ENCODE measurements at regions not wholly inside any gene's neighbourhood (a gene's known extent, or its start where the extent isn't known, plus 50 kb on each side); places are given as distances from the start of the nearest gene placed in this dataset.

DNA sequence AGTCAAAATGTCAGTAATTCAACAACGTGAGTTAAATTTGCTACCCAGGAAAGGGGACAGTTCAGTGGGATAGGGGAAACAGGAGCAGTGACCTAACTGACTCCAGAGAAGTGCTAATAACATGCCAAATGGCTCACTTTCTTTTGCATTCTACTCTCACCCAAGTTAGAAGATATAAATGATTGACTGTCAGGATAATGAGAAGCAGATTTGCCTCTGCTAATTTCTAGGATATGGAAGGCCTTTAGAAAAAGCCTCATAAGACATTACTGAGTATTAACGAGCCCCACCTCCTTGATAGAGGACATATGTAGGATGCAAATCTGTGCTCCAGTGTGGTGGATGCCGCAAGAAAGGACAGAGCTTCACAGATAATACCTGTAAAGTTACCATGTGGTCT lies 318.6 kb upstream of the NT5C1B start:
- H3K9me3 ChIP-seq (ENCODE audit: control insufficient read depth, low read length), result no peaks in the 10 kb centered on the region
- intact Hi-C loops (cut with DNase I), result no loop called here
- 81% methylated on average over 3 of the region's 3 CpGs for WGBS
- no peaks in the 10 kb centered on the region for H3K27me3 ChIP-seq (ENCODE audit: control insufficient read depth, insufficient read depth)
- no peaks in the 10 kb centered on the region for H3K4me1 ChIP-seq (ENCODE audit: control insufficient read depth, insufficient read depth, low read length)
- ATAC-seq (no peak), DNase-seq (no peak)
- no peak overlapping the region for H3K27ac ChIP-seq (ENCODE audit: low read length)
- no peak overlapping the region for H3K4me3 ChIP-seq (ENCODE audit: low read length)

DNA sequence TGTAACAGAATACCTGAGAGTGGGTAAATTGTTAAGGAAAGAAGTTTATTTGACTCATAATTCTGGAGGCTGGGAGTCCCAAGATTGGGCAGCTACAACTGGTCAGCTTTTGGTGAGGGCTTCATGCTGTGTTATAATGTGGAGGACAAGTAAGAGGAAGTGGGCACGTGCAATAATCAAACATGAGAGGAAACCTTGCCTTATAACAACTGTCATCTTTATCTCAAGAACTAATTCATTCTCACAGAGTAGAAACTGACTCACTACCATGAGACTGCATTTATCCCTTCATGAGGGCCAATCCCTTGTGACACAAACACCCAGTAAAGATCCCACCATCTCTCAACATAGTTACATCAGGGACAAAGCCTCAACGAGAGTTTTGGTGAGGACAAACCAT lies 318.1 kb upstream of the NT5C1B start:
- no peaks in the 10 kb centered on the region for H3K4me1 ChIP-seq (ENCODE audit: control insufficient read depth, insufficient read depth, low read length)
- no peak for ATAC-seq
- H3K27me3 ChIP-seq (ENCODE audit: control insufficient read depth, insufficient read depth), result no peaks in the 10 kb centered on the region
- DNase-seq, result no peak
- H3K27ac ChIP-seq (ENCODE audit: low read length), result no peak overlapping the region
- intact Hi-C loops (cut with DNase I), result no loop called here
- no peak overlapping the region for H3K4me3 ChIP-seq (ENCODE audit: low read length)
- WGBS, result 75% methylated on average over 2 of the region's 2 CpGs
- H3K9me3 ChIP-seq (ENCODE audit: control insufficient read depth, low read length), result no peaks in the 10 kb centered on the region

DNA sequence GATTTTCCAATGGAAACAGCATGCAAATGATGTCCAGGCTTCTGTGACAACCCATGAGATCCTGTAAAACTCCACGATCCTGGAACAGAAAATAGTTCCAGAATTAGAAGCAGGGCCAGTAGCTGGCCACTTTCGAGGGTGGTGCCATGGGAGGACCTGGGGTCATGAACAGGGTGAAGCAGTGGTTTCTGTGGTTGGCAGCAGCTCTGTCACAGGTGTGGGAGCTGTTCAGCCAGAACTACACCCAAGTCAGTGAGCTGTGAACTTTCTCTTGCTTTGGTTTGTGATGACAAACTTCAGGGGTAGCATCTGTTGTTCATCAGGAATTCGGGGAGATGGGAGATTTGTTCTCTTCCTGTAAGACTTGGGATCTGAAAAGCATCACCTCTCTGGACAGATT lies 314.4 kb upstream of the NT5C1B start:
- Histone ChIP-seq H3K4me3 (ENCODE audit: low read length) (no peak overlapping the region), H3K4me1 (ENCODE audit: control insufficient read depth, insufficient read depth, low read length) (peaks cover 6% of the 10 kb centered on the region), H3K27ac (ENCODE audit: low read length) (no peak overlapping the region), H3K27me3 (ENCODE audit: control insufficient read depth, insufficient read depth) (no peaks in the 10 kb centered on the region), H3K9me3 (ENCODE audit: control insufficient read depth, low read length) (no peaks in the 10 kb centered on the region)
- DNase-seq (no peak), ATAC-seq (no peak)
- WGBS, result 78% methylated on average over 3 of the region's 3 CpGs
- intact Hi-C loops (cut with DNase I), result no loop called here

DNA sequence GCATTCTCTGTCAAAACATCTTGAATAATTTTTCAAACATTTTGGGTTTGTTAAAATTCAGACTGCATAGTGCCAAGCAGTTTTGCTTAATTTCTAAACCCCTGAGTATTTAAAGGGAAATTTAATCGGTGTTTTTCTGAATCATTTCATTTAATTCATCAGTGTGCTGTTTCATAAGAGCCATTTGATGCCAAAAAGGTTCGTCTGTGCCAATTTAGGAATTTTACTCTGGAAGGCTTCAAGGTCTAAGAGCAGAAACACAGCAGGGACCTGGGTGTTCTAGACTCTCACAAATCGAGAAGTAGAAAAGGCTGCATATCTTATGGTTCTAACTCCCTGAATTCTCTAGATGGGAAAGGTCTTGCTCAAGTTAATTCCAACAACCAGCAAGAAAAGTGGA lies 311.9 kb upstream of the NT5C1B start:
- no peaks in the 10 kb centered on the region for H3K9me3 ChIP-seq (ENCODE audit: control insufficient read depth, low read length)
- no peak overlapping the region for H3K27ac ChIP-seq (ENCODE audit: low read length)
- intact Hi-C loops (cut with DNase I), result no loop called here
- peak; percentile 55 to 68 for ATAC-seq
- H3K4me3 ChIP-seq (ENCODE audit: low read length), result no peak overlapping the region
- 45% methylated on average over 3 of the region's 3 CpGs for WGBS
- DNase-seq, result no peak
- peaks cover 6% of the 10 kb centered on the region for H3K4me1 ChIP-seq (ENCODE audit: control insufficient read depth, insufficient read depth, low read length)
- no peaks in the 10 kb centered on the region for H3K27me3 ChIP-seq (ENCODE audit: control insufficient read depth, insufficient read depth)

DNA sequence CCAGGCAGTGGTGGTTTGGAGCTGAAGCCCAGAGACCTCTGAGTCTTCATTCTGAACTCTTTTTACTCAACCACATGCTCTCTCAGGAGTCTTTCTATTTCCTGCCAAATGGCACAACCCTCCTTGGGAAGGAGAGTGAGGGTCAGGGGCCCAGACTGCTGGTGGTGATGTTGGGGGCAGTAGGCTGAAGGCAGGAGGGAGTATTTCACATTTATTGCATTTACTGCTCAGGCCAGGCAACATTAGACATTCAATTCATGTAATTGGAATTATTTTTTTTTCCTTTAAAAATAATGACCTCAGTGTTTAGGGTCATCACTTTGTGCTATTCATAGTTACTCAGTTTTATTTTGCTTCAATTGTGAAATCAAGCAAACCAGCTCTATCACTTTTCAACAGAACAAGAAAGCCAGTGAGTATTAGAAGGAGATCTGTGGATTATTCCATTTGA lies 311.3 kb upstream of the NT5C1B start:
- DNase-seq (peak in 1 of 3 donors; percentile 49), ATAC-seq (peak; percentile 56 to 68)
- Histone ChIP-seq H3K4me1 (ENCODE audit: control insufficient read depth, insufficient read depth, low read length) (peaks cover 6% of the 10 kb centered on the region), H3K27ac (ENCODE audit: low read length) (peak overlapping the region; percentile 83), H3K9me3 (ENCODE audit: control insufficient read depth, low read length) (no peaks in the 10 kb centered on the region), H3K27me3 (ENCODE audit: control insufficient read depth, insufficient read depth) (no peaks in the 10 kb centered on the region), H3K4me3 (ENCODE audit: low read length) (no peak overlapping the region)
- intact Hi-C loops (cut with DNase I), result no loop called here

DNA sequence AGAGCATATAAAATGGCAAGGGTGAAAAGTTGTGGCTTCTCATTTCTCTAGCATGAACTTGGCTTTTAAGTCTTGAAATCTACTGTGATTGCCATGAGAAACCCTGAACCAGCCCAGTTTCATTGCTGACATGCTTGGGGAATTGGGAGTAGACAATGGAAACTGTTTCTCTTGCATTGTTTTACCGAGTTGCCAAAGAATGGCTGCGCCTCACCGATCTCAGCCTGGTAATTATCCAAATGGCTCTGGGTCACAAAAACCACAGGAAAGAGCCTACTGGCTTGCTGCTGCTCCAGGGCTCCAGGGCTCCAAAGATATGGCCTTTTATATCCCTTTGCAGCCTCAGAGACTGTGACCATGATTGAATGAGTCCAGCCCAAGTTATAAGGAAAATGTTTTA lies 310.4 kb upstream of the NT5C1B start:
- 67% methylated on average over 3 of the region's 3 CpGs for WGBS
- Histone ChIP-seq H3K9me3 (ENCODE audit: control insufficient read depth, low read length) (no peaks in the 10 kb centered on the region), H3K4me3 (ENCODE audit: low read length) (no peak overlapping the region), H3K27me3 (ENCODE audit: control insufficient read depth, insufficient read depth) (no peaks in the 10 kb centered on the region), H3K4me1 (ENCODE audit: control insufficient read depth, insufficient read depth, low read length) (peaks cover 6% of the 10 kb centered on the region), H3K27ac (ENCODE audit: low read length) (peak overlapping the region; percentile 57)
- ATAC-seq (peak; percentile 29 to 55), DNase-seq (peak in 2 of 3 donors; percentile 29 to 57)
- intact Hi-C loops (cut with DNase I), result no loop called here

DNA sequence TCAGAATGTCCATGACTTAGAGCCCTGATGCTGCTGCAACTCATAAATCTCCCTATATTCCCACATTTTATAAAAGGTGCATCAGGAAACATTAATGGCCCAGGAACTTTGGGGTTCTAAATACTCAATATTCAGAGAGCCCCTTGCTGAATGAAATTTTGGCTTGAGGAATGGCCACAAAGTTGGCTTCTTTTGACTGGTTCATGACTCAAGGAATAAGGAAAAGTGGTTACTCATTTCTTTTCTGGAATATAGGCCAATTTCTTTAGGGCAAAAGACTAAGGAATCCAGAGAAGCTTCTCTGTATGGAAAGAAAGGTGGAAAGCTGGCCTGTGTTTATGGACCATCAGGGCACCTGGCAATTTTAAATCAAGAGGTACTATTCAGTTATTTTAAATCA lies 308.9 kb upstream of the NT5C1B start:
- ATAC-seq (no peak), DNase-seq (no peak)
- no peak overlapping the region for H3K27ac ChIP-seq (ENCODE audit: low read length)
- H3K4me3 ChIP-seq (ENCODE audit: low read length), result no peak overlapping the region
- intact Hi-C loops (cut with DNase I), result no loop called here
- peaks cover 6% of the 10 kb centered on the region for H3K4me1 ChIP-seq (ENCODE audit: control insufficient read depth, insufficient read depth, low read length)
- no peaks in the 10 kb centered on the region for H3K27me3 ChIP-seq (ENCODE audit: control insufficient read depth, insufficient read depth)
- H3K9me3 ChIP-seq (ENCODE audit: control insufficient read depth, low read length), result no peaks in the 10 kb centered on the region

DNA sequence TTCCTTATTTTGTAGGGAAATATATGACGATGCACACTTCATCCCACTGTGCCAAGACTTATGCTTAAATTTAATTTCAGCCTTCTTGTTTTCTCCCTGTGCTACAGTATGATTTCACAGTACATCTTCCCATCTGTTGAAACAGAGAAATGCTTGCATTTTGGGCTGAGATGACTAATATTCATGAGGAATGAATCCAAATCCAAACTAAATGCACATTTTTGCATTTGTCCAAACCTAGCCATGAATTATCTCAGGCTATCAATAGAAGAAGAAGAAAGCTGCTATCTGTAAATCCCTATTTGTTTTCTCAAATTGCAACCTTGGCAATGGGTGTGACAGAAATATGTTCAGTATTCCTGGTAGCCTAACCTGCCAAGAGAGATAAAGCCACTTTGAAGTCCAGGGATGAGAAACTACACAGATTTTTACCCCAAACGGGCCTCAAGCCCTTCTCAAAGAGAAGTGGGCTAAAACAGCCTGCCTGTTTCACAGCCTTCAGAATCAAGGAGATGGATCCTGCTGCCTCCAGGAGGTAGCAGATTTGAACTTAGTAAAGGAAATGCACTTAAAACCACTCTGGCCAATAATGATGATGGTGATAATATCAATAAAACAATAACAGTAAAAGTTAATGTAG lies 306.9 kb upstream of the NT5C1B start:
- Histone ChIP-seq H3K27ac (ENCODE audit: low read length) (no peak overlapping the region), H3K27me3 (ENCODE audit: control insufficient read depth, insufficient read depth) (no peaks in the 10 kb centered on the region), H3K9me3 (ENCODE audit: control insufficient read depth, low read length) (no peaks in the 10 kb centered on the region), H3K4me1 (ENCODE audit: control insufficient read depth, insufficient read depth, low read length) (peaks cover 6% of the 10 kb centered on the region), H3K4me3 (ENCODE audit: low read length) (no peak overlapping the region)
- 48% methylated on average over 2 of the region's 2 CpGs for WGBS
- DNase-seq (no peak), ATAC-seq (no peak)
- intact Hi-C loops (cut with DNase I), result no loop called here

DNA sequence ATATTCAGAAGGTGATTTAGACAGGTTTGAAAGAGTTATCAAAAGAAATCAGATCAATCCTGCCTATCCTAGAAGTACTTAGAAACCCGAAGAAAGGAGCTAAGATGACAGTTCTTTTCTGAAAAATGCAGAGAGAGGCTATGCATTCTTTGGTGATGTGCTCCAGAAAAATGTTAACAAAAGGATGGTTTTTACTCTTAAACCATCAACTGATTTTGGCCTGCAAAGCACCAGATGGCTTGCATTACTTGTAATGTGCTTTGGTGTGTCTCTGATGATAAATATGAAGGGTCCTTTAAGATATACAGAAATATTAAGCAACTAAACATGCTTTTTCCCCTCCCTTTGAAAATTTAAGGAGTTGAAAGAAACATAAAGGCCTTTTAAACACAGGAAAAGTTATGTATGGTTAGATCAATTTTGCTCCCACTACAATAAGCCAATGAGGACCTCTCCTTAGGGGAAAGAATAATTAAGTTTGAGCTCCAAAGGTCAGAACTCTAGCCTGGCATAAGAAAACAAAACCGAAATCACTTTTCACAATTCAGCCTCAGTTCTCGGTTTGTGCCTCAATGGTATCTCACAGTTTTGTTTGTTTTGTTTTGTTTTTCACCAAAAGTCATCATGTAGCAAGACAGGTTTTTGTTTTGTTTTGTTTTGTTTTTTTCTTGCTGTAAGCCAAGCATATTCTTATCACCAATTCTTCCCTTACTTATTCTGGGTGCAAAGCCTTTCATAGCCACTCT lies 302.4 kb upstream of the NT5C1B start:
- Histone ChIP-seq H3K4me3 (ENCODE audit: low read length) (no peak overlapping the region), H3K27me3 (ENCODE audit: control insufficient read depth, insufficient read depth) (no peaks in the 10 kb centered on the region), H3K9me3 (ENCODE audit: control insufficient read depth, low read length) (no peaks in the 10 kb centered on the region), H3K27ac (ENCODE audit: low read length) (no peak overlapping the region), H3K4me1 (ENCODE audit: control insufficient read depth, insufficient read depth, low read length) (no peaks in the 10 kb centered on the region)
- intact Hi-C loops (cut with DNase I), result no loop called here
- 86% methylated on average over 3 of the region's 3 CpGs for WGBS
- DNase-seq (no peak), ATAC-seq (no peak)

DNA sequence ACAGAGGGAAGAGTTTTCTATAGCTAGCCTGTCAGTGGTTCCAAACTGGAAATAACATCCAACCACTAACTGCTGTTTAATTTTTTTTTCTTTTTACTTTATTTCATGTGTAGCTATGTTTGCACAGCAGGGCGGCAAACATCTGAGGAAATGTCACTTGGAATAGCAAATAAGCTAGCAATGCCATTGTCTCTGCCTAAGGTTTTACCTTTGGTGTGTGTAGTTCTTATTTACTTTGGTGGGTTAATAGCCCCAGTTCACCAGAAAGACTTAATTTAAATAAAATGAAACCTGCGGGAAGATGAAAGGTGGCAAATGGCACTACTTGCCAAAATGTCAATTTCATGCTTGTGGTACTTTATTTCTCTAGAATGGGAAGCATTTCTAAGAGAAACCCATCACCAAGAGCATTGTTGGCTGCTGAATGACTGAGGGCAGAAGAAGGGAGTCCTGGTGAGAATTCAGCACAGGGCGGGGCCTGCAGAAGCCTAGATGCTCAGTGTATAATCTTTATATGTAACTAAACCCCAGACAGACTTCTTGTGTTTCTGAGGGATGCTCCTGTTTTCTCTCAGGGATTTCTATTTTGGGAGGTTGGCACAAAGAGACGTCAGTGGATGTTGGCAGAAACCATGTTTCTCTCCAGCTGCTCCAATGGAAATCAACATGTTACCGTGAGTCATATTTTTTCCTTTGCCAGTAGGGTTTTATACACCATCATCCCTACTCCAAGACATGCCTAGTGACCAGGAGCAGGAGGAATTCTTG lies 300.4 kb upstream of the NT5C1B start:
- WGBS, result 63% methylated on average over 5 of the region's 5 CpGs
- Histone ChIP-seq H3K27ac (ENCODE audit: low read length) (no peak overlapping the region), H3K27me3 (ENCODE audit: control insufficient read depth, insufficient read depth) (no peaks in the 10 kb centered on the region), H3K4me3 (ENCODE audit: low read length) (no peak overlapping the region), H3K4me1 (ENCODE audit: control insufficient read depth, insufficient read depth, low read length) (no peaks in the 10 kb centered on the region), H3K9me3 (ENCODE audit: control insufficient read depth, low read length) (no peaks in the 10 kb centered on the region)
- peak in 1 of 2 donors; percentile 52 for ATAC-seq
- no peak for DNase-seq
- intact Hi-C loops (cut with DNase I), result loop anchor here in 1 of 4 donors (10.0 kb wide), 1 partner anchor 475 kb away; no protein-coding TSS in a partner anchor

DNA sequence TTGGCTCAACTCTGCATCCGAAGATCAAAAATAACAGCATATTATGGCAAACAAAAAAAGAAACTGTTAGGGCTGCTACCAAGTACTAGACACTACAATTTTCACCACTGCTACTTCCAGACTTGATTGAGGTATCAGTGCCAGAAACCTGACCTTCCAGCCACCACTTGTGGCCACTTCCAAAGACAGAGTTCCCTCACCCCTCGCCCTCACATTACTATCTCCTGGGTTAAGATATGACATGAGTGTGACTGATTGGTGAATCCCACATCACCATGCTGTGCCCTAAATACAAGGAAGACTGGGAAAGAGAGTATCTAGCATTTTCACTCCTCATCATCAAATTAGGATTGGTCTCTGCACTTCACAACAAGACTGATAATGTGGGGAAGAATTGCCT lies 296.1 kb upstream of the NT5C1B start:
- 43% methylated on average over 2 of the region's 2 CpGs for WGBS
- Histone ChIP-seq H3K4me1 (ENCODE audit: control insufficient read depth, insufficient read depth, low read length) (no peaks in the 10 kb centered on the region), H3K27ac (ENCODE audit: low read length) (no peak overlapping the region), H3K27me3 (ENCODE audit: control insufficient read depth, insufficient read depth) (no peaks in the 10 kb centered on the region), H3K9me3 (ENCODE audit: control insufficient read depth, low read length) (no peaks in the 10 kb centered on the region), H3K4me3 (ENCODE audit: low read length) (no peak overlapping the region)
- peak; percentile 86 to 90 for ATAC-seq
- intact Hi-C loops (cut with DNase I), result loop anchor here in 1 of 4 donors (10.0 kb wide), 1 partner anchor 479 kb away; no protein-coding TSS in a partner anchor
- DNase-seq, result peak in 2 of 3 donors; percentile 13 to 47

All from right cardiac atrium (tissue), 5 donors.